Activated CD4-positive, alpha-beta T cell treated with anti-CD3 and anti-CD28 coated beads for 36 hours (primary cell): ENCODE measurements at regions not wholly inside any gene's neighbourhood (a gene's known extent, or its start where the extent isn't known, plus 50 kb on each side); places are given as distances from the start of the nearest gene placed in this dataset.

ENCODE experiments used
- ATAC-seq: fragments of 200-7000 bp; cut with Tn5 transposase; one replicate; pipeline ENCODE4 v1.10.0; 2021; ENCODE audit warnings: mild to moderate bottlenecking, moderate library complexity
- CTCF ChIA-PET: fragments of 350-600 bp; sonication (Branson Sonifier 250); formaldehyde crosslinking; loops from one replicate; lab custom pipeline; 2021; ENCODE audit warnings: antibody characterized with exemption; lab: Charles Lee
- POLR2A ChIA-PET: fragments of 350-600 bp; sonication (Branson Sonifier 250); formaldehyde crosslinking; loops from one replicate; lab custom pipeline; 2021; ENCODE audit warnings: antibody characterized with exemption, inconsistent platforms; lab: Charles Lee
- DNase-seq: peaks from one replicate; pipeline ENCODE4 v3.0.0-alpha.2; 2020
- H3K27ac Mint-ChIP-seq: one replicate; pipeline ENCODE4 v1.8.0; 2021; ENCODE audit warnings: mixed read lengths
- H3K27me3 Mint-ChIP-seq: one replicate; pipeline ENCODE4 v1.8.0; 2021; ENCODE audit warnings: mixed read lengths
- H3K36me3 Mint-ChIP-seq: one replicate; pipeline ENCODE4 v1.8.0; 2021; ENCODE audit warnings: low read depth, mixed read lengths
- H3K4me1 Mint-ChIP-seq: one replicate; pipeline ENCODE4 v1.8.0; 2021; ENCODE audit warnings: mixed read lengths
- H3K4me3 Mint-ChIP-seq: one replicate; pipeline ENCODE4 v1.8.0; 2021; ENCODE audit warnings: mild to moderate bottlenecking, moderate library complexity, mixed read lengths
- H3K9me3 Mint-ChIP-seq: one replicate; pipeline ENCODE4 v1.8.0; 2021; ENCODE audit warnings: low read depth, mixed read lengths
- intact Hi-C, 2 experiments: fragments of 100-400 bp; cut with DNase I in 1 of 2; cut with micrococcal nuclease in 1 of 2; formaldehyde crosslinking; loops; one replicate each; pipeline versions ENCODE4 v1.14.2 to v1.15.1; 2022 to 2024; cut with DNase I, micrococcal nuclease

GRCh38 chr14:94695231-94695630, 74.7 kb downstream of the GSC start:
- H3K4me1 Mint-ChIP-seq: no peaks in the 10 kb centered on the region
- no peak overlapping the region for H3K27ac Mint-ChIP-seq
- ATAC-seq: no peak
- ChIA-PET POLR2A (no interaction called here), CTCF (no interaction called here)
- no peak overlapping the region for H3K4me3 Mint-ChIP-seq
- DNase-seq: no peak
- H3K27me3 Mint-ChIP-seq: peaks cover 8% of the 10 kb centered on the region
- no peaks in the 10 kb centered on the region for H3K9me3 Mint-ChIP-seq
- no peaks in the 10 kb centered on the region for H3K36me3 Mint-ChIP-seq
- intact Hi-C loops: loop anchor here in 1 of 2 experiments (10.0 kb wide), 1 partner anchor 500 kb away; no protein-coding TSS in a partner anchor

GRCh38 chr14:94691660-94692034, 78.3 kb downstream of the GSC start:
- H3K36me3 Mint-ChIP-seq: no peaks in the 10 kb centered on the region
- ChIA-PET CTCF (interaction anchor here (0.6 to 0.7 kb wide), 2 partner anchors 204 to 702 kb away, joined by 3 read pairs; no protein-coding TSS in a partner anchor), POLR2A (no interaction called here)
- no peak overlapping the region for H3K27ac Mint-ChIP-seq
- DNase-seq: no peak
- H3K4me1 Mint-ChIP-seq: no peaks in the 10 kb centered on the region
- no peak overlapping the region for H3K4me3 Mint-ChIP-seq
- intact Hi-C loops: loop anchor here in 1 of 2 experiments (10.0 kb wide), 1 partner anchor 503 kb away; no protein-coding TSS in a partner anchor
- H3K9me3 Mint-ChIP-seq: no peaks in the 10 kb centered on the region
- no peak for ATAC-seq
- H3K27me3 Mint-ChIP-seq: peaks cover 11% of the 10 kb centered on the region

- no peaks in the 10 kb centered on the region for H3K36me3 Mint-ChIP-seq
- no peaks in the 10 kb centered on the region for H3K4me1 Mint-ChIP-seq
- peaks cover 11% of the 10 kb centered on the region for H3K27me3 Mint-ChIP-seq
- ChIA-PET CTCF (interaction anchor here (0.6 kb wide), 1 partner anchor 316 kb away, joined by 3 read pairs; no protein-coding TSS in a partner anchor), POLR2A (no interaction called here)
- intact Hi-C loops: loop anchor here in 1 of 2 experiments (10.0 kb wide), 1 partner anchor 504 kb away; no protein-coding TSS in a partner anchor
- H3K9me3 Mint-ChIP-seq: no peaks in the 10 kb centered on the region
- ATAC-seq (no peak), DNase-seq (no peak)
- no peak overlapping the region for H3K4me3 Mint-ChIP-seq
- no peak overlapping the region for H3K27ac Mint-ChIP-seq
Measured at GRCh38 chr14:94690896-94691659, 78.8 kb downstream of the GSC start.

GRCh38 chr14:94690486-94690885, 78.3 kb downstream of the SERPINA3 start:
- intact Hi-C loops: loop anchor here in 1 of 2 experiments (10.0 kb wide), 1 partner anchor 504 kb away; no protein-coding TSS in a partner anchor
- no peaks in the 10 kb centered on the region for H3K4me1 Mint-ChIP-seq
- ChIA-PET POLR2A (no interaction called here), CTCF (interaction anchor here (0.6 to 1.1 kb wide), 5 partner anchors 9 to 1304 kb away, joined by 3 to 4 read pairs (median 3); no protein-coding TSS in a partner anchor)
- ATAC-seq (no peak), DNase-seq (no peak)
- no peak overlapping the region for H3K4me3 Mint-ChIP-seq
- peaks cover 11% of the 10 kb centered on the region for H3K27me3 Mint-ChIP-seq
- H3K27ac Mint-ChIP-seq: no peak overlapping the region
- H3K36me3 Mint-ChIP-seq: no peaks in the 10 kb centered on the region
- H3K9me3 Mint-ChIP-seq: no peaks in the 10 kb centered on the region

GRCh38 chr14:94689985-94690400, 77.8 kb downstream of the SERPINA3 start:
- no peaks in the 10 kb centered on the region for H3K9me3 Mint-ChIP-seq
- intact Hi-C loops: loop anchor here (1.0 to 10.0 kb wide), 7 partner anchors 58 to 742 kb away; no protein-coding TSS in a partner anchor
- DNase-seq: no peak
- ChIA-PET CTCF (interaction anchor here (0.7 to 1.1 kb wide), 5 partner anchors 9 to 1304 kb away, joined by 3 to 4 read pairs (median 4); no protein-coding TSS in a partner anchor), POLR2A (no interaction called here)
- no peak overlapping the region for H3K4me3 Mint-ChIP-seq
- H3K36me3 Mint-ChIP-seq: no peaks in the 10 kb centered on the region
- ATAC-seq: no peak
- no peak overlapping the region for H3K27ac Mint-ChIP-seq
- H3K4me1 Mint-ChIP-seq: no peaks in the 10 kb centered on the region
- peaks cover 11% of the 10 kb centered on the region for H3K27me3 Mint-ChIP-seq

GRCh38 chr14:94689218-94689984, 77.2 kb downstream of the SERPINA3 start:
- peak; percentile 80 for ATAC-seq
- Mint-ChIP-seq H3K9me3 (no peaks in the 10 kb centered on the region), H3K27ac (no peak overlapping the region), H3K36me3 (no peaks in the 10 kb centered on the region), H3K4me1 (no peaks in the 10 kb centered on the region), H3K4me3 (no peak overlapping the region), H3K27me3 (peaks cover 11% of the 10 kb centered on the region)
- ChIA-PET POLR2A (interaction anchor here (0.5 kb wide), 1 partner anchor 524 kb away, joined by 3 read pairs; no protein-coding TSS in a partner anchor), CTCF (interaction anchor here (0.5 to 1.4 kb wide), 8 partner anchors 9 to 1305 kb away, joined by 3 to 4 read pairs (median 3); no protein-coding TSS in a partner anchor)
- intact Hi-C loops: loop anchor here (1.0 to 5.0 kb wide), 6 partner anchors 59 to 743 kb away; no protein-coding TSS in a partner anchor
- DNase-seq: peak; percentile 78

- no peaks in the 10 kb centered on the region for H3K9me3 Mint-ChIP-seq
- no peak for ATAC-seq
- intact Hi-C loops: loop anchor here in 1 of 2 experiments (5.0 kb wide), 2 partner anchors 411 to 746 kb away; no protein-coding TSS in a partner anchor
Measured at GRCh38 chr14:94686511-94687160, 74.4 kb downstream of the SERPINA3 start.

GRCh38 chr14:94685681-94686485, 73.7 kb downstream of the SERPINA3 start:
- no peak overlapping the region for H3K4me3 Mint-ChIP-seq
- POLR2A ChIA-PET: no interaction called here
- H3K36me3 Mint-ChIP-seq: no peaks in the 10 kb centered on the region
- H3K27ac Mint-ChIP-seq: no peak overlapping the region
- no peak for DNase-seq
- intact Hi-C loops: loop anchor here in 1 of 2 experiments (5.0 kb wide), 2 partner anchors 411 to 746 kb away; no protein-coding TSS in a partner anchor
- no peaks in the 10 kb centered on the region for H3K9me3 Mint-ChIP-seq
- peaks cover 11% of the 10 kb centered on the region for H3K27me3 Mint-ChIP-seq
- CTCF ChIA-PET: interaction anchor here (0.6 to 0.7 kb wide), 2 partner anchors 28 to 193 kb away, joined by 3 read pairs; no protein-coding TSS in a partner anchor
- ATAC-seq: no peak
- H3K4me1 Mint-ChIP-seq: no peaks in the 10 kb centered on the region

More at GRCh38 chr14:94686511-94687160, 74.4 kb downstream of the SERPINA3 start:
- peaks cover 11% of the 10 kb centered on the region for H3K27me3 Mint-ChIP-seq
- H3K4me1 Mint-ChIP-seq: no peaks in the 10 kb centered on the region
- H3K4me3 Mint-ChIP-seq: no peak overlapping the region
- DNase-seq: no peak
- ChIA-PET CTCF (interaction anchor here (0.6 to 0.7 kb wide), 2 partner anchors 27 to 192 kb away, joined by 3 read pairs; no protein-coding TSS in a partner anchor), POLR2A (no interaction called here)
- H3K36me3 Mint-ChIP-seq: no peaks in the 10 kb centered on the region
- no peak overlapping the region for H3K27ac Mint-ChIP-seq

GRCh38 chr14:94685166-94685581, 73.0 kb downstream of the SERPINA3 start:
- ATAC-seq (no peak), DNase-seq (no peak)
- no peaks in the 10 kb centered on the region for H3K4me1 Mint-ChIP-seq
- ChIA-PET CTCF (no interaction called here), POLR2A (no interaction called here)
- H3K4me3 Mint-ChIP-seq: no peak overlapping the region
- intact Hi-C loops: loop anchor here in 1 of 2 experiments (5.0 kb wide), 2 partner anchors 412 to 747 kb away; no protein-coding TSS in a partner anchor
- H3K27ac Mint-ChIP-seq: no peak overlapping the region
- no peaks in the 10 kb centered on the region for H3K9me3 Mint-ChIP-seq
- H3K27me3 Mint-ChIP-seq: peaks cover 6% of the 10 kb centered on the region
- H3K36me3 Mint-ChIP-seq: no peaks in the 10 kb centered on the region

GRCh38 chr14:94682736-94683135, 70.5 kb downstream of the SERPINA3 start:
- Mint-ChIP-seq H3K4me3 (no peak overlapping the region), H3K27ac (no peak overlapping the region), H3K9me3 (no peaks in the 10 kb centered on the region), H3K27me3 (peaks cover 3% of the 10 kb centered on the region), H3K36me3 (no peaks in the 10 kb centered on the region), H3K4me1 (no peaks in the 10 kb centered on the region)
- ChIA-PET CTCF (interaction anchor here (0.8 kb wide), 1 partner anchor 66 kb away, joined by 3 read pairs; no protein-coding TSS in a partner anchor), POLR2A (no interaction called here)
- intact Hi-C loops: no loop called here
- no peak for ATAC-seq
- no peak for DNase-seq
